Left lung (tissue), 4 donors: ENCODE measurements at regions not wholly inside any gene's neighbourhood (a gene's known extent, or its start where the extent isn't known, plus 50 kb on each side); places are given as distances from the start of the nearest gene placed in this dataset.

Source experiments
- ATAC-seq: fragments of 200-7000 bp; cut with Tn5 transposase; one replicate; pipeline ENCODE4 v1.9.1; 2020; ENCODE audit warnings: moderate library complexity
- DNase-seq, 4 donors: peaks; one replicate each; pipeline ENCODE4 v3.0.0-alpha.2; 2013 to 2020
- H3K27ac ChIP-seq, 2 donors: fragments of 200-600 bp; sonication (generic) in 1 of 2; one replicate each; pipeline versions ENCODE4 v1.5.0 to v1.8.0; 2020 to 2021
- H3K27me3 ChIP-seq, 2 donors: fragments of 200-600 bp; sonication (generic) in 1 of 2; one replicate each; pipeline versions ENCODE4 v1.5.0 to v1.8.0; 2020 to 2021
- H3K36me3 ChIP-seq, 2 donors: fragments of 200-600 bp; sonication (generic) in 1 of 2; one replicate each; pipeline versions ENCODE4 v1.5.0 to v1.8.0; 2020 to 2021
- H3K4me1 ChIP-seq, 2 donors: fragments of 200-600 bp; one replicate each; pipeline ENCODE4 v1.8.0; 2021
- H3K4me3 ChIP-seq, 2 donors: fragments of 200-600 bp; sonication (generic) in 1 of 2; one replicate each; pipeline versions ENCODE4 v1.5.0 to v1.8.0; 2020 to 2021; ENCODE audit warnings: mild to moderate bottlenecking in 1 of 2
- H3K9me3 ChIP-seq, 2 donors: fragments of 200-600 bp; sonication (generic) in 1 of 2; one replicate each; pipeline versions ENCODE4 v1.5.0 to v1.8.0; 2020 to 2021
- CTCF ChIP-seq, 2 donors: fragments of 200-600 bp; sonication (generic) in 1 of 2; IDR thresholded peaks; one replicate each; pipeline versions ENCODE4 v1.5.0 to v1.8.0; 2021; ENCODE audit warnings: antibody characterized with exemption in 2 of 2
- intact Hi-C, 2 donors: fragments of 100-400 bp; cut with DNase I; formaldehyde crosslinking; loops; one replicate each; pipeline versions ENCODE4 v1.11.2 to v1.14.2; 2022
- donor health status: DM: no; HTN: yes; CAD: no.
- donor health status: DM: no; HTN: no; CAD: no.

GRCh38 chr12:127619869-127620734 is 646.9 kb upstream of the TMEM132C start:
- no peak for ATAC-seq
- H3K9me3 ChIP-seq: no peaks in the 10 kb centered on the region

GRCh38 chr12:127620735-127621355 is 646.1 kb upstream of the TMEM132C start:
- no peaks in the 10 kb centered on the region for H3K36me3 ChIP-seq
- no peak overlapping the region for H3K4me3 ChIP-seq
- no peaks in the 10 kb centered on the region for H3K4me1 ChIP-seq
- no peak for ATAC-seq
- H3K9me3 ChIP-seq: no peaks in the 10 kb centered on the region
- peak in 1 of 4 donors; percentile 3 for DNase-seq
- no peak overlapping the region for H3K27ac ChIP-seq
- TF ChIP-seq CTCF (IDR thresholded peaks at IDR 0.05): no peak
- no peaks in the 10 kb centered on the region for H3K27me3 ChIP-seq
- intact Hi-C loops: no loop called here

More at GRCh38 chr12:127619869-127620734, 646.9 kb upstream of the TMEM132C start:
- no peak overlapping the region for H3K27ac ChIP-seq
- no peak for TF ChIP-seq CTCF (IDR thresholded peaks at IDR 0.05)
- no peaks in the 10 kb centered on the region for H3K36me3 ChIP-seq
- no peak overlapping the region for H3K4me3 ChIP-seq
- H3K4me1 ChIP-seq: no peaks in the 10 kb centered on the region
- DNase-seq: peak in 1 of 4 donors; percentile 16
- no peaks in the 10 kb centered on the region for H3K27me3 ChIP-seq
- intact Hi-C loops: no loop called here

- Histone ChIP-seq H3K27ac (no peak overlapping the region), H3K27me3 (no peaks in the 10 kb centered on the region), H3K4me3 (no peak overlapping the region), H3K4me1 (no peaks in the 10 kb centered on the region), H3K9me3 (no peaks in the 10 kb centered on the region), H3K36me3 (no peaks in the 10 kb centered on the region)
- intact Hi-C loops: no loop called here
- ATAC-seq (no peak), DNase-seq (peak in 1 of 4 donors; percentile 50)
- no peak for TF ChIP-seq CTCF (IDR thresholded peaks at IDR 0.05)
These were observed 645.6 kb upstream of the TMEM132C start for GRCh38 chr12:127621366-127621765.

- Histone ChIP-seq H3K27me3 (no peaks in the 10 kb centered on the region), H3K4me1 (no peaks in the 10 kb centered on the region), H3K36me3 (no peaks in the 10 kb centered on the region), H3K4me3 (no peak overlapping the region), H3K9me3 (no peaks in the 10 kb centered on the region), H3K27ac (no peak overlapping the region)
- ATAC-seq: no peak
- no peak for DNase-seq
- intact Hi-C loops: no loop called here
- TF ChIP-seq CTCF (IDR thresholded peaks at IDR 0.05): no peak
These were observed 643.6 kb upstream of the TMEM132C start for GRCh38 chr12:127623362-127623761.

GRCh38 chr12:127625176-127625771 is 641.7 kb upstream of the TMEM132C start:
- intact Hi-C loops: no loop called here
- no peaks in the 10 kb centered on the region for H3K9me3 ChIP-seq

More at GRCh38 chr12:127625176-127625771, 641.7 kb upstream of the TMEM132C start:
- Histone ChIP-seq H3K27ac (no peak overlapping the region), H3K36me3 (no peaks in the 10 kb centered on the region), H3K4me3 (no peak overlapping the region), H3K4me1 (no peaks in the 10 kb centered on the region), H3K27me3 (no peaks in the 10 kb centered on the region)
- no peak for TF ChIP-seq CTCF (IDR thresholded peaks at IDR 0.05)
- ATAC-seq: no peak
- DNase-seq: no peak
